Gastrocnemius medialis (tissue), 4 donors: ENCODE measurements at regions not wholly inside any gene's neighbourhood (a gene's known extent, or its start where the extent isn't known, plus 50 kb on each side); places are given as distances from the start of the nearest gene placed in this dataset.
"Not testable (repeated sequence)": the region's sequence is repeated elsewhere in the genome, so short reads cannot be mapped to it uniquely, and the experiment has no call there.

Experiments used
- ATAC-seq, 2 donors: fragments of 150-250 bp; one replicate each; pipeline ENCODE4 v1.9.1; 2016
- DNase-seq, 2 donors: peaks; one replicate each; pipeline ENCODE4 v3.0.0-alpha.2; 2019
- H3K27ac ChIP-seq, 4 donors: fragments of 200-600 bp; sonication (generic); 1 replicate in 1 of 4; 2 replicates in 3 of 4; pipeline ENCODE4 v1.5.1; 2016 to 2018; ENCODE audit warnings: mild to moderate bottlenecking in 2 of 4, moderate library complexity in 1 of 4
- H3K27me3 ChIP-seq, 3 donors: fragments of 200-600 bp; sonication (generic) in 2 of 3; 1 replicate in 1 of 3; 2 replicates in 2 of 3; pipeline versions ENCODE4 v1.5.1 to v1.6.0; 2016 to 2019; ENCODE audit warnings: mild to moderate bottlenecking in 1 of 3, moderate library complexity in 1 of 3
- H3K36me3 ChIP-seq, 2 donors: fragments of 200-600 bp; sonication (generic) in 1 of 2; one replicate each; pipeline ENCODE4 v1.5.1; 2017 to 2018
- H3K4me1 ChIP-seq, 2 donors: fragments of 200-600 bp; sonication (generic) in 1 of 2; one replicate each; pipeline ENCODE4 v1.5.1; 2016 to 2017; ENCODE audit warnings: mild to moderate bottlenecking in 2 of 2
- H3K4me3 ChIP-seq, 4 donors: fragments of 200-600 bp; sonication (generic) in 3 of 4; 1 replicate in 1 of 4; 2 replicates in 3 of 4; pipeline ENCODE4 v1.5.1; 2016 to 2019; ENCODE audit warnings: mild to moderate bottlenecking in 2 of 4
- H3K9me3 ChIP-seq, 3 donors: fragments of 200-600 bp; sonication (generic) in 2 of 3; 1 replicate in 1 of 3; 2 replicates in 2 of 3; pipeline ENCODE4 v1.5.1; 2016 to 2019
- CTCF ChIP-seq, 5 experiments: fragments of 450-650 bp in 3 of 5; fragments of 200-600 bp in 2 of 5; sonication (generic) in 2 of 5; IDR thresholded peaks in 4 of 5; conservative IDR thresholded peaks in 1 of 5; 1 replicate in 4 of 5; 2 replicates in 1 of 5; pipeline ENCODE4 v1.5.1; 2016 to 2019; ENCODE audit warnings: antibody characterized with exemption in 5 of 5, mild to moderate bottlenecking in 3 of 5, moderate library complexity in 3 of 5
- POLR2A ChIP-seq, 2 donors: fragments of 450-650 bp; IDR thresholded peaks; one replicate each; pipeline ENCODE4 v1.6.1; 2017; ENCODE audit warnings: antibody characterized with exemption in 2 of 2, mild to moderate bottlenecking in 2 of 2, moderate library complexity in 2 of 2
- in situ Hi-C, 4 donors: fragments of 200-750 bp; cut with MboI; loops; one replicate each; pipeline versions ENCODE4 v1.15.0 to v1.8.0; 2017; ENCODE audit warnings: low sequenced_read_pairs in 4 of 4
- intact Hi-C: fragments of 100-400 bp; cut with DNase I; formaldehyde crosslinking; loops from one replicate; pipeline ENCODE4 v1.15.1; 2023; ENCODE audit warnings: low total_unique reads

GRCh38 chr5:116771466-116772151, 197.0 kb upstream of the SEMA6A start:
- ATAC-seq (peak; percentile 30 to 74), DNase-seq (peak in 1 of 2 donors; percentile 20)
- no peaks in the 10 kb centered on the region for H3K4me1 ChIP-seq
- peak overlapping the region in 2 of 4 donors; percentile 7 to 33 for H3K27ac ChIP-seq
- TF ChIP-seq CTCF (IDR thresholded peaks at IDR 0.05 in 4 of 5, conservative IDR thresholded peaks at IDR 0.05 in 1 of 5), result no peak
- no peak for TF ChIP-seq POLR2A (IDR thresholded peaks at IDR 0.05)
- no peaks in the 10 kb centered on the region for H3K36me3 ChIP-seq
- no peaks in the 10 kb centered on the region for H3K9me3 ChIP-seq
- no peaks in the 10 kb centered on the region for H3K27me3 ChIP-seq
- in situ Hi-C loops (no loop called here), intact Hi-C loops (loop anchor here (2.0 kb wide), 1 partner anchor 119 kb away; no protein-coding TSS in a partner anchor)
- no peak overlapping the region for H3K4me3 ChIP-seq

- DNase-seq, H3K4me1 ChIP-seq, in situ Hi-C loops, ATAC-seq, H3K36me3 ChIP-seq, H3K9me3 ChIP-seq, H3K27me3 ChIP-seq, H3K4me3 ChIP-seq, H3K27ac ChIP-seq: not testable (repeated sequence)
- intact Hi-C loops, result loop anchor here (2.0 kb wide), 1 partner anchor 117 kb away; no protein-coding TSS in a partner anchor
Measured at GRCh38 chr5:116769953-116770352, 195.3 kb upstream of the SEMA6A start.

- in situ Hi-C loops, result no loop called here
- Histone ChIP-seq H3K36me3 (no peaks in the 10 kb centered on the region), H3K4me1 (no peaks in the 10 kb centered on the region), H3K4me3 (no peak overlapping the region), H3K27ac (no peak overlapping the region), H3K9me3 (no peaks in the 10 kb centered on the region), H3K27me3 (no peaks in the 10 kb centered on the region)
- no peak for DNase-seq
- TF ChIP-seq POLR2A (IDR thresholded peaks at IDR 0.05), result no peak
- TF ChIP-seq CTCF (IDR thresholded peaks at IDR 0.05 in 4 of 5, conservative IDR thresholded peaks at IDR 0.05 in 1 of 5), result no peak
- intact Hi-C loops, result no loop called here
- no peak for ATAC-seq
Measured at GRCh38 chr5:116769470-116769869, 194.8 kb upstream of the SEMA6A start.

GRCh38 chr5:116766470-116766947, 191.9 kb upstream of the SEMA6A start:
- TF ChIP-seq CTCF (IDR thresholded peaks at IDR 0.05 in 4 of 5, conservative IDR thresholded peaks at IDR 0.05 in 1 of 5), result no peak
- no peak for TF ChIP-seq POLR2A (IDR thresholded peaks at IDR 0.05)
- ATAC-seq, result peak; percentile 65 to 69
- intact Hi-C loops (no loop called here), in situ Hi-C loops (no loop called here)
- no peaks in the 10 kb centered on the region for H3K9me3 ChIP-seq
- H3K27ac ChIP-seq, result no peak overlapping the region
- no peaks in the 10 kb centered on the region for H3K27me3 ChIP-seq
- H3K36me3 ChIP-seq, result no peaks in the 10 kb centered on the region
- H3K4me1 ChIP-seq, result no peaks in the 10 kb centered on the region
- DNase-seq, result peak in 1 of 2 donors; percentile 17
- H3K4me3 ChIP-seq, result no peak overlapping the region

GRCh38 chr5:116765441-116765840, 190.8 kb upstream of the SEMA6A start:
- TF ChIP-seq POLR2A (IDR thresholded peaks at IDR 0.05) (no peak), CTCF (IDR thresholded peaks at IDR 0.05 in 4 of 5, conservative IDR thresholded peaks at IDR 0.05 in 1 of 5) (no peak)
- Histone ChIP-seq H3K27me3 (no peaks in the 10 kb centered on the region), H3K36me3 (no peaks in the 10 kb centered on the region), H3K9me3 (no peaks in the 10 kb centered on the region), H3K4me1 (no peaks in the 10 kb centered on the region), H3K4me3 (no peak overlapping the region), H3K27ac (no peak overlapping the region)
- in situ Hi-C loops, result no loop called here
- intact Hi-C loops, result no loop called here
- ATAC-seq (no peak), DNase-seq (no peak)
